Gastrocnemius medialis (tissue), 4 donors: ENCODE measurements at regions not wholly inside any gene's neighbourhood (a gene's known extent, or its start where the extent isn't known, plus 50 kb on each side); places are given as distances from the start of the nearest gene placed in this dataset.

Experiments used
- CTCF ChIP-seq, 5 experiments: fragments of 450-650 bp in 3 of 5; fragments of 200-600 bp in 2 of 5; sonication (generic) in 2 of 5; IDR thresholded peaks in 4 of 5; conservative IDR thresholded peaks in 1 of 5; 1 replicate in 4 of 5; 2 replicates in 1 of 5; pipeline ENCODE4 v1.5.1; 2016 to 2019; ENCODE audit warnings: antibody characterized with exemption in 5 of 5, mild to moderate bottlenecking in 3 of 5, moderate library complexity in 3 of 5
- POLR2A ChIP-seq, 2 donors: fragments of 450-650 bp; IDR thresholded peaks; one replicate each; pipeline ENCODE4 v1.6.1; 2017; ENCODE audit warnings: antibody characterized with exemption in 2 of 2, mild to moderate bottlenecking in 2 of 2, moderate library complexity in 2 of 2

- TF ChIP-seq CTCF (IDR thresholded peaks at IDR 0.05 in 4 of 5, conservative IDR thresholded peaks at IDR 0.05 in 1 of 5): no peak
- TF ChIP-seq POLR2A (IDR thresholded peaks at IDR 0.05): no peak
Observed at GRCh38 chr4:20323991-20324390, 72.3 kb downstream of the SLIT2 start.
